GM19324 (cell line): ENCODE measurements at regions not wholly inside any gene's neighbourhood (a gene's known extent, or its start where the extent isn't known, plus 50 kb on each side); places are given as distances from the start of the nearest gene placed in this dataset.

Experiments
- ATAC-seq: cut with Tn5 transposase; IDR thresholded peaks from one replicate; pipeline ENCODE4 v1.9.1; 2021; ENCODE audit warnings: mild to moderate bottlenecking, moderate library complexity; ENCODE audit not compliant: unreplicated experiment, low FRiP score

DNA sequence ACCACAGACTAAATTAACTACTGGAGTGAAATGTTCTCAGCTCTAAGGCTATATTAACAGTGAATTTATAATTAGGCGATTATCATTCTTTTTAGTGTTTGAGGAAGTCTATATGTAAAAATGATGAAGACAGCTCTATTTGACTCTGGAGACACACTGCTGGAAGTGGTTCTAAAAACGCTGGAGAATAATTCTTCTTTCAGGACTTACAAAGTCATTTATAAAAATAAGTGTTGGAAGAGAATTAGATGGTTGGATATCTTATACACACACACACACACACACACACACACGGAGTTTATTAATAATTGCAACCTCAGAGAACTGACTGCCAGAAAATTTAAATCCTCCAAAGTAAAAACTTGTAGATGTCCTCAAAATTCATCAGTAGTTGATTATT lies 1171.3 kb downstream of the EFNB2 start:
- no peak for ATAC-seq

DNA sequence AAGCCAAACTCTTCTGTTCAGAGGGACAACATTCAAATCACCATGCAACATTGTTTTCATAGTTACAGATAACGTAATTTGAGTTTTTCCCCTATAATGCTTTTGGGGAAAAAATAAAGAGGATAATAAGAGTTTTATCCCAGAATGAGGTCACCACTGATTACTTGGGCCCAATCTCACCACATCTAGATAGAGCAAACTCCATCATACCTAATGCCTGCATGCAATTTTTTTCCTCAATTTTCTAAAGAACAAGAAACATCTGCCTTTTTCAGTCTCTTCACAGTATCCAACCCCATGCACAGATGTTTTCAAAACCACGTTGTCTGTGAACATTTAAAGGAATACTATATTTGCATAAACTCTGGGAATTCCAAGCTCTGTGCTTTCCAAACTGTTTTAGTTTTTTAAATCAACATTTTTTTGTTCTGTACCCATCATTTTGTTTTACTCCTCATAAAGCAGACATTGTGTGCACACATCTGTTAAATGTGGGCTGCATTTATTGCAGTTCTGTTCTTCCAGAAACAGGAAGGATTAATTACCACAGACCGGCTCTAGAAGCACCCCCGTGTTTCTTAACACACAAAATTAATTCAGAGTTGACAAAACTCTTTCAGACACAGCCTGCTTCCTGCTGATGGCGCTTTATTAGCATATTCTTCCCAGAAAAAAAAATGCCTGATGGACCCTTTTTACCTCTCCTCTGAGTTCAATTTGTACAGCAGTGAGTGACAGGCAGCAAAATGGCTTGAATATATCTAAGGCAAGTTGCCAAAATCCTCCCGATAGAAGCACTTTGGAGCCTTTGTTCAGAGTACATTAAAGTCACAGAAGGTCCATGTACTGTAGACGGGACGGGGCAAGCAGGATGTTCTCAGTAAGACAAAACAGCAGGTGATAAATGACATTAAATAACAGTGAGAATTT lies 1171.9 kb downstream of the EFNB2 start:
- no peak for ATAC-seq

DNA sequence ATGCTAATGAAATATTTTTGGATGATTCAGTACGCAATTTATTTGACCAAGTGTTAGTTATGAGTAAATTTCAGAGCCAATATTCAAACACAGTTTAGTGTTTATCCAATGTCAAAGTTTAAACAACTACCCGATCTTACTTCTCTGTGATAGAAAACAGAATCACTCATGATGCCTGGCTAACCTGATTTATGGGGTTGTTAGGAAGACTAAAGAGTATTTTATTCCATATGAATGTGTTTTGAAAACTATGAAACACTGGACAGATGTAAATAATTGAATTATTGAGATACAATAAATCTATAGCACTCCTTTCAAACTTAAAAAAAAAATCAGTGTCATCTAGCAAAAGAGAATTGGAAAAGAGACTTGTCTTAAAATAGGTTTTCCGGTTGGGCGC lies 1181.8 kb downstream of the EFNB2 start:
- no peak for ATAC-seq

DNA sequence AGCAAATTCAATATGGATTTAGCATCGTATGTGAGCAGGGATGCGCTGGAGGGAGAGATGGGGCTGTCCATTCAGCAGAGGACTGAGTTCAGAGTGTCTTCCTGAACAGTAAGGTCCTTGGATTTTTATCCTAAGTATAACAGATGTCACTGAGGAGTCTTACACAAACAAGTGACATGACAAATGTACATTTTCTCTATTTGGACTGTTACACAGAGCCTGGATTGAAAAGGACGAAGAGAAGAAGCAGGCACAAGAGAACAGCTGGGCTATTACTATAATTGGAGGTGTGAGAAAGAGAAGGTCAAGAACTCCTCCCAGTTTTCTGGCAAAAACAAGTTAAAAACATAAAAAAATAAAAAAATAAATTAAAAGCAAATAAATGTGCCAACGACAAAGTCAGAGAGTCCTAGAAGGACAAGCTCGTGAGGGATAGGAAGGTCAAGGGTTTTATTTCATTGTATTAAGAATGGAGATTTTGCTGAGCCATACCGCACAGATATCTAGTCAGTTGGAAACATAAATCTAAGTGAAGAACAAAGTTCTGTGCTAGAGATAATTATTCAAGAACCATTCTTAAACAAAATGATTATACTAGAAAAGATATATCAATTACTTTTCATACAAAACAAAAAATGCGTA lies 1186.3 kb downstream of the EFNB2 start:
- no peak for ATAC-seq

DNA sequence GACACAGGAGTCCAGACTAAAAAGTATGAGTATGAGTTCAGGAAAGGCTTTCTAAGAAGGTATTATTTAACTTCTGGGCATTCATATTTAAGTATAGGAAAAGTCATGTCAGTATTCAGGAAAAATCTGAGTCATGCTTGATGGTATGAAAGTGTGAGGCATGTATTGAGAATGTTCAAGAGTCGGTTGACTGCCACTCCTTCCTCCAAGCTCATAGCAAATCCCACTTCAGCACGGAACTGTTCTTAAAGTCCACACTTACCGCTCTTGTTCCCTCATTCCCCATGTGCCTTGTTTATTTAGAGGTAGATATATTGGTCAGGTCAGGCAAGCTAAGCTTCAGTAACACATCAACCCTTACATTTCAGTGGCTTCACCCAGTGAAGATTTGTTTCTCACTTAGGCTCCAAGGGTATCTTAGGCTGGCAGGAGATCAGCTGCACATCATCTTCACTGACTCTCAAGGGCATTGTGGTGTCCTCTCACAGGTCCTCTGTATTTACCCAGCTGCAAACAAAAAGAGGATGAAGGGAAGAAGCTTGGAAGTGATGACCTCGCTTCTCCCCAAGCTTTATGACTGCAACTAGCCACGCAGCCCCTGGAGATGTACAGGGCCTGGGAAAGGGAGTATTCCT lies 1189.2 kb downstream of the EFNB2 start:
- ATAC-seq = no peak

DNA sequence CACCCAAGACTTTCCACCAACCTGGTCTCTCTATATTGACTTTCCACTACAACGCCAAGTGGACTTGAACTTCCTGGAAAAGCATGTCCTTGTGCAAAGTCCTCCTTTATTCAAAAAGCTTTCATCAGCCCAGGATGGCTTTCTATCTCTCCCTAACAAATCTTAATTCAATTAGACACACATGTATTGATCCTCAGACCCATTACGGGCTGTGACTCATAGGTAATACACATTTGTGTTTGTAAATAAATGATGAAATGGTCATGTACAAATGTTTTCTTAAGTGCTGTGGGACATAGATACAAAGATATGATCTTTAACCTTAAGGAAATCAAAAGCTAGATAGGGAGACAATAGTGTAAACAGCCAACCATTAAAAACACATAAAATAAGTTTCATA lies 1189.7 kb downstream of the EFNB2 start:
- ATAC-seq = no peak

DNA sequence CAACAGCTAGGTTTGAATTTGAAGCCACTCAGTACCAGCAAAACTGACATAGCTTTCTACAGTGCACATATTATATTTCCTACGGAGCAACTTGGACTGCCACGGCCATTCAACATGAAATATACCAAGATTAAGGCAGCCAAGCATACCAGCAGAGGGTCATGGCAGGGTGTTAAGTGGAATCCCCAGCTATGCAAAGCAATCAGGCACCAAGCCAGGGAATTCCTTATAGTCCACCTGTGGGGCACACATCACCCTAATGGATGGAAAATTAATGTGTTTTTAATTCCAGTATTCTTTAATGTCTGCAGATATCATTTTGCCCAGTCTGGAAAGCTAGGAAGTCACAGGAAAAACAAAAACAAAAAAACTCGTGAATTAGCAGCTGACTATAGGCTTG lies 1190.3 kb downstream of the EFNB2 start:
- ATAC-seq = no peak

DNA sequence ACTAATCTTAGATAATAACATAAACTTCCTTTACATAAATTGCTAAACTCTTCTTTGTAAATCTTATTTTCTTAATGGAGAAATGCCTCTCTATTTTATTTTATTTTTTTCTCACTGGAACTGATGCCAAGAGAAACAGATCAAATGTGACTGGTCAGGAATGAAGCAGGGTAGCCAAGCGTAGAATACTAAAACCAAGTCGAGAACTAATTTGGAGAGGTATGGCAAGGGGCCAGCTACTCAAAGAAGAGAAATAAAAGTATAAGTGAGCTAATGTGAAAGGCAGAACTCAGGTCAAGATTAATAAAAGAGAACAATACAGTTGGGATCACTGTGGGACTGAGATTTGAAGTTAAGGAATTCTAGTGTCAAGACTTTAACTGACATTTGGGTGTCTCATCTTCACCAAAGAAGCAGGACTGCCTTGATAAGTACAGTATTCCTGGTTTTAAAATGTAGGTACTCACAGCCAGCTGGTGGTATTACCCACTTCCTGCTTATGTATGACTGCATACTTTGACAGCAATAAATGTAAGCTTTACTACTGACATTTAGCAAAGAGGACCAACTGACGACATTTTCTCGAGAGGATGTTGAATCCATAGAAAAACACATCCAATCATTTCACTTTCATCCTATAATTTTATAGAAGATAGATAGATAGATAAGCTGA lies 1192.2 kb downstream of the EFNB2 start:
- ATAC-seq = no peak

DNA sequence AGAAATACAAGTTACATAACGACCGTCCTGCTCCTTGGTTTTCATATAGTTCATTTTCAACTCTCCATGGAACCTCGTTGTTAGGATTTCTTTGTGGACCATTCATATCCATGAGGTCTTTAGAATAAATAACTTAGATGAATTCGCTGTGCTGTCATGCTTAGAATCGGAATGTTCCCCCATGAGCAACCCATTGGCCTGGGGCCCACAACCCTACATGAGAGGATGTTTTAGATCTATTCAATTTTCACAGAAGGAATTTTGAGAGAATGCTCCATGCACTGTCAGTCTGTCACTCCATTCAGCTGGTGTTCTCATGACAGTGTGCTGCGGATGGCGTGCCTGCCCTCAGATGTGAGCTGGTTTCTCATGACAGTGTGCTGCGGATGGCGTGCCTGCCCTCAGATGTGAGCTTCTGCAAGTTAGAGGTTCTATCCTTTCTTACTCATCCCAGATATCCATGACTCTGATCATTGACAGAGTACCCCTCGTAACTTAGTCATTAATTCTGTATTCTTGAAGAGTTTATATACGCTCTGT lies 1193.1 kb downstream of the EFNB2 start:
- ATAC-seq = no peak

DNA sequence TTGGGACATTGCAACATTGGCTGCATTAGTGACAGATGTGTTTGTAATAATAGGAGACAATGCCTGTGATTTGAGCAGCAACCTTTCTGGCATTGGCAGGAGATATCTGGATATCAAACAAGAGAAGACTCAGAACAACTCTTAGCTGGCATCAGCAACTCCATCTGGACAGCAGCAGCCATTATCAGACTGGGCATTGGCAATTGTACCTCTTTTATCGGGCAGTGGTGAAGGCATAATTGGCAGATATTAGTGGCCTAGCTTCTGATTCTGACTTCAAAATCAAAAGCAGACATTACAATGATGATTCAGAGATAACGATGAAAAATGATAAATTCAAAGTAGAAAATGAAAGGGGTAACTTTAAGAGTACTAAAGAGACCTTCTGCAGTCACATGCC lies 1193.7 kb downstream of the EFNB2 start:
- ATAC-seq = no peak

DNA sequence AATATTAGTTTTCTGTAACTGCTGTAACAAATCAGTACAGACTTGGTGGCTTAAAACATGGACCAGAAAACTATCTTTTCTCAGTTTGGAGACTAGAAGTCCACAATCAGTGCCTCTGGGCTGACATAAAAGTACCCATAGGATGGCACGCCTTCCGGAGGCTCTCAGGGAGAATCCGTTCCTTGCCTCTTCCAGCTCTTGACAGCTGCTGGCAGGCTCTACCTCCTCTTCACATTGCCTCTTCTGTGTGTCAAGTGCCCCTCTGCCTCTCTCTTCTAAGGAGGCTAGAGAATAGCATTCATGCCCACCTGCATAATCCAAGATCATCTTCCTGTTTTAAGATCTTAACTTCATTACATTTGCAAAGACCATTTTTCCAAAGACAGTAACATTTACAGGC lies 1194.2 kb downstream of the EFNB2 start:
- no peak for ATAC-seq

DNA sequence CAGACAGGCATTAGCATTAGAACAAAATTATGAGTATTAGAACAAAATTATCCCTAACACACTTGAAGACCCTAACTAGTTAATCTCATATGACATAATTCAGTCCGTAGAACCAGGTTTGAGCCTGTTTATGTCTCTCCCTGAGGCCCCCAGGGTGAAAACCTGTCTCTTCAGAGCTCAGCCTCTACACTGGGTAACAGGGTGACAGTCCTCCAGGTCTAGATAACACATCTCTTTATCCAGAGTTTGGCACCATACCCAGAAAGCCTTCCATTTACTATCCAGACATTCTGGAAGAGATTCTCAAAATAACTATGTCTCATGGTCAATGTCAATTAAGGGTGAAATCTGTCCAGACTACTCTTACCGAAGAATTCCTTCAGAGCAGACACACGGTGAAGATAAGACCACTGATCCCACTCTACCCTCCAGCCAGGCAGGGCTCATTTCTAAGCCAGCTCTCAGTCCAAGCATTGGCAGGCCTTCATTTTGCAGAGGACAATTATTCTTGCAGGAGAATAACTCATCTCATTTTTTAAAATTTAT lies 1195.3 kb downstream of the EFNB2 start:
- no peak for ATAC-seq

DNA sequence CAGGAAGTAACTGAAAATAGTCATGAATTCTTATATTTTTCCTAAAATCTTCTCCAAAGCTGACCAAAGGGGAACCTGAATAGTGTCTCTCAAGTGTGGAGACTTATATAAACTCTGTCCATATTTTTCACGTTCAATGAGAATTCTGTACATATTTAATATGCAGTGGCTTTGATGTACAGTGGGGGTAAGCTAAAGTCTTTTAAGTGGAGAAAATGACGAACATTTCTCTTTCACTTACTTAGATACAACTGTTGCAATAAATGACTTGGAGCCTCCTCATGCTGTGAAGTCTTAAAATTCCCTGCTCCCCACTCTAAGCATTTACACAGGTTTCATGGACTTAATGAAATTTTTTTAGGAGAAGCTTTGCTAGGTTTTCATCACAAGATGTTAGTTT lies 1196.7 kb downstream of the EFNB2 start:
- ATAC-seq = no peak

DNA sequence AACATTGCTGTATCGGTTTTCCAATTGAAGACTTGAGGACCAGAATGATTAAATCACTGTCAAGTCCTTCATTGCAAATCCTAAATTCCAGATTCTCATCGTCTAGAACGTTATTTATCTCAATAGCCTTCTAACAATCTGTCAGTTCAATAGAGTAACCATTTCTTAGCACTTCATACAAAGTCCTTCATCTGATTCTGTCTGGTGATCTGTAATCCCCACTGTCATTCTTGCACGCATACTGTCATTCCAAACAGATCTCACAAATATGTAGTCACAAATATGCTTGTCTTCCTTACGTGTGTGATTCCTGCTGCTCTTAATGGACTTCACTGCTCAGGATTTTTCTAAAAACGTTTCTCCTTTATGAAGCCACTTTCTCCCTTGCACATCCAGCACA lies 1197.5 kb downstream of the EFNB2 start:
- no peak for ATAC-seq

DNA sequence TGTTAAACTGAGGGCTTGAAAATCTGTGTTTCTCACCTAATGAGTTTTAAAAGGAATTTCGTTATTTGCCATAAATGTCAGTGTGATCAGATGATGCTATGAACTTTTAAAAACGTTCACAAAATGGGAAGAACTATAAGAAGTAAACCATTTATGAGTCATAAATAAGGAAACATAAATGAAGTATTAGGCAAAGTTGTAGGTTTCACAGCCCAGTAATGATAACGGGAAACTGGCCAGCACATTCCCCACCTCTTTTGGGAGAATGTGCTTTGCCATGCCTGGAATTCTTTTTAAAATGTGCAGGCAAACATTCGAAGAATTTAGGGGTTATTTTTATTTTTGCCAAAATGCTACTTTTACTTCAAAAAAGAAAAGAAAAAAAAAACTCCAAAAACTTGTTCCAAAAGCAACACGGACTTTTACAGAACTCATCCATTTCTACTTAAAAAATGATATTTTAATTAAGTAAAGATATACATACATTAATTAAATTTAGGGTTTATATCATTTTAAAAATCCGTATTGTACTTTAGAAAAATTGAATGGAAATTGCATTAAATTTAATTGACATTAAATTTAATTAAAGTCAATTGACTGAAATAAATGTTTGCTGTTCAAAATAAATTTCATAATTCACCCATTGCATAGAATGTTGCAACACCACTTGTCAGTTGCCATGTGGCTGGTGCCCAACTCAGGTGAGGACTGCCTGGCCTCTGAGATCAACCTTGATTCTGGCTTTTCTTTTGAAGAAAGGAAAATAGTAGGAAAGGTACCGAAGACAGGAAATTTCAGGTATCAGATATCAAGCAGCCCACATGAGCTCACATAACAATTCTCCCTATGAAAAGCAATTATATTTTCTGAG lies 1198.5 kb downstream of the EFNB2 start:
- ATAC-seq = no peak

DNA sequence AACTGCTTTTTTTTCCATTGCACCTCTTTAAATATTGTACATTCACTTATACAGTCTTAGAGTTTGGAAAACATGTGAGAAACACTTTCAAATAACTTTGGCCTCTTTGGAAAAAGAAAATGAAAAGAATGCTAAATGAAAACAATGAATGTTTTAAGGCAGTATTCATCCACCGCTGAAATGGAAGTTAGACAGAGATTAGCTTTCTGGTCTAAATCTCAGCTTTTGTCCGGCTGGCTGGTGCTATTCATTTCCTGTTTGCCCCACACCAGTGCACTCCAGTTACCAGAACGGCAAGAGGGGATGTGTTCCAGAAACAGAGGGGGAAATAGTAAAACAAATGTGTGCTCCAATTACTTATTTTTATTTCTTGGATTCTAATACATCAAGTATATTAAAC lies 1201.3 kb downstream of the EFNB2 start:
- no peak for ATAC-seq

DNA sequence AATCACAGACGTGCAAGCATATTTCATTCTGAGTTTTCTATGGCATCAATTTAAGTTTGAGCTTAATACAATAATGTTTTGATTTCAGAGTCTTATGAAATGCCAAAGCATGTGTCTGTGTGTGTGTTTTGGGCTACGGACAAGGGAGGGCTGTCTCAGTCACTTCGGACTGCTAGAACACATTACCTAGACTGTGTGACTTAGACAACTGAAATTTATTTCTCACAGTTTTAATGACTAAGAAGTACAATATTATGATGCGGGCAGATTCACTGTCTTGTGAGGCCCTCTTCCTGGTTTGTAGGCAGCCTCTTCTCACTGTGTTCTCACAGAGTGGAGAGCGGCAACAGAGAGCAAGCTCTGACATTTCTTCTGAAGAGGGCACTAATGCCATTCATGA lies 1202.0 kb downstream of the EFNB2 start:
- ATAC-seq = no peak

DNA sequence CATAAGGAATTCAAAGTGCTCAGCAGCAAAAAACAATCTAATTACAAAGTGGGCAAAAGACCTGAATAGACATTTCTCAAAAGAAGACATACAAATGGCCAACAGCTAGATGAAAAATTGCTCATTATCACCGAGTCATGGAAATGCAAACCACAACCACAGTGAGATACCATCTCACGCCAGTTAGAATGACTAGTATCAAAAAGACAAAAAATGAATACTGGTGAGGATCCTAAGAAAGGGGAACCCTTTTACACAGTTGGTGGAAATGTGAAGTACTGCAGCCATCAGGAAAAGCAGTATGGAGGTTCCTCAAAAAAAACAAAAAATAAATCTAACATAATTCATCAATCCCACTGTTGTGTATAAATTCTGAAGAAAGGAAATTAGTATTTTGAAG lies 1206.1 kb downstream of the EFNB2 start:
- no peak for ATAC-seq

DNA sequence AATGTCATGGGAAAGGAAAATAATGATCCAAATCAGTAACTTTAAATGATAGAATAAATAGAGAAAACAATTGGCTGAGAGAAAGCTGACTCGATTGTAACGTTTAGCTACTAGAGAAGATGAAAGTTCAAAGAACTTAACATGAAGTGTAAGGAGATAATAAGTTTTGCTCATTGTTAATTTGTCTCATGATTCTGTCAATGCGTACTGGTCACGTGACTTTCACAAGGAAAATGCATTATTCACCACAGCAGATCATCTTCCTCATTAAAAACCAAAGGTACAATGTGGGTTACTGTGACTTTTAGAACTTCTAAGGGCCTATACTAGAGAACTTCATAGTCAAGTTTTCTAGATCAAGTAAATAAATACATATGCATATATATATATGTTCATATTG lies 1207.2 kb downstream of the EFNB2 start:
- no peak for ATAC-seq
